NCI-H146 (cell line): ENCODE measurements at regions not wholly inside any gene's neighbourhood (a gene's known extent, or its start where the extent isn't known, plus 50 kb on each side); places are given as distances from the start of the nearest gene placed in this dataset.
"Not testable (repeated sequence)": the region's sequence is repeated elsewhere in the genome, so short reads cannot be mapped to it uniquely, and the experiment has no call there.

Experiments used
- DNase-seq: peaks from one replicate; lab custom pipeline; 2025; lab: John Stamatoyannopoulos, UW

DNA sequence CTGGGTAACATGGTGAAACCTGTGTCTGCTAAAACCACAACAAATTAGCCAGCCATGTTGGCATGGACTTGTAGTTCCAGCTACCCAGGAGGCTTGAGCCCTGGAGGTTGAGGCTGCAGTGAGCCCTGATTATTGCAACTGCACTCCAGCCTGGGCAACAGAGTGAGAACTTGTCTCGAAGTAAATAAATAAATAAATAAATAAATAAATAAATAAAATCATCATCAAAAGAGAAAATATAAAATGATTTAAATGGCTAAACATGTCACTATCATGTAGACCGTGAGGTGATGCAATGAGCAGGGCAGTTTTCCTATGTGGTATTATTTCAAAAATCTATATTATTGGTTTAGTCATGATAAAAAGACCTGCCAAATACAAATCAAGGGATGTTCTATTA is 2074.3 kb downstream of the PCDH9 start:
- DNase-seq, result no peak

DNA sequence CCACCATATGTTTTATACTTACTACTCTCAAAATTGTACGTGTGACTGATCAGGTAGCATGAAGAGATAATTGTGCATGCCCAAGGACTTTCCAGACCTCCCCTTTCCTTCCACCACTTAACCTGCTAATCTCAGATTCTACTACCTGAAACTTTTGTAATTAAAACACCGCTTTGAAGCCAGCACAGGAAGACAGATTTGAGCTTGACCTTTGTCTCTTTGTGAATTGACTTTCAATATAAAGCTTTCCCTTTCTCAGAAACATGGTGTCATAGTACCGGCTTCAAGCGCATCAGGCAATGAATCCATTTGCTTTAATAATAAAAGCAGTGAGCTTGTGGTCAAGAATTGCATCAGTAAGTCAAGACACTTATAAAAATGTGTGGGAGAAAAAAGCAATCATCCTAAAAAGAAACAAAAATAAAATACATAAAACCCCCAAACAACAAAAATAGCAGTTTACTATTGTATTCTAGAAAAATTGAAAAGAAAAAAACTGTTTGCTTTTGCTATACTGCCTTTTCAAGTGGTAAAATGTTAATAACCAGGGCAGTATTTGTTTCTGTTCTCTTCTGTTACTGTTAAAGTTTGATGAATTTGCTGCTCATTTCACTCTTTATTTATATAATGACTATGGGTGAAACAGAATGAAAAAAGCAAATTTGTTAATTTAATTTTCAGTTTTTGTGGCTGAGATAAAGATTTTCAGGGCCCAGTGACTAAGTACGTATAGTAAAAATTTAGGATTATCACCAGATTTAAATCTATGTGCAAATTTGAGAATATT is 2075.3 kb downstream of the PCDH9 start:
- no peak for DNase-seq

DNA sequence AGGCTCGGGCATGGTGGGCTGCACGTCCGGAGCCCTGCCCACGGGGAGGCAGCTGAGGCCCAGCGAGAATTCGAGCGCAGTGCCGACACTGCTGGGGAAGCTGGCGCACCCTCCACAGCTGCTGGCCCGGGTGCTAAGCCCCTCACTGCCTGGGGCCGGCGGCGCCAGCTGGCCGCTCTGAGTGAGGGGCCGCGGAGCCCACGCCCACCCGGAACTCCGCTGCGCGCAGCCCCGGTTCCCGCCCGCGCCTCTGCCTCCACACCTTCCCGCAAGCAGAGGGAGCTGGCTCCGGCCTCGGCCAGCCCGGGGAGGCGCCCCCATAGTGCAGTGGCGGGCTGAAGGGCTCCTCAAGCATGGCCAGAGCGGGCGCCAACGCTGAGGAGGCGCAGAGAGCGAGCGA is 2080.4 kb downstream of the PCDH9 start:
- peak; percentile 51 for DNase-seq

DNA sequence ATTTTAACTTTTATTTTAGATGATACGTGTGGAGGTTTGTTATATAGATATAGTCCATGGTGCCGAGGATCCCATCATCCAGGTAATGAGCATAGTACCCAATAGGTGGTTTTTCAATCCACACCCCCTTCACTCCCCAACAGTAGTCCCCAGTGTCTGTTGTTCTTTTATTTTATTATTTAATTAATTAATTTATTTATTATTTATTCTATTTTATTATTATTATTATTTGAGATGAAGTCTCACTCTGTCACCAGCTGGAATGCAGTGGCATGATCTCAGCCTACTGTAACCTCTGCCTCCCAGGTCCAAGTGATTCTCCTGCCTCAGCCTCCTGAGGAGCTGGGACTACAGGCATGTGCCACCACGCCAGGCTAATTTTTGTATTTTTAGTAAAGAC is 2086.2 kb downstream of the PCDH9 start:
- no peak for DNase-seq

DNA sequence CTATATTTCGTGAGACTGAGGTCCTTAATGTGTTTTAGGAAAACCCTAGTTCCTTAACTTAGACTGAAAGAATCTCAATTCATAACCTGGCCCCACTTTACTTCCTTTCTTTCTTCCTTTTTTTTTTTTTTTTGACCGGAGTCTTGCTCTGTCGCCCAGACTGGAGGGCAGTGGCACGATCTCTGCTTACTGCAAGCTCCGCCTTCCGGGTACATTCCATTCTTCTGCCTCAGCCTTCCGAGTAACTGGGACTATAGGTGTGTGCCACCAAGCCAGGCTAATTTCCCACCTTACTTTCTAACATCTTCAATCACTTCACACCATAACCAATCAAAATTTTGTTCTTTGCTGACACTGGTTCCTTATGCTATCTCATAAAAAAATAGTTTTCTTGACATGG is 2097.0 kb downstream of the PCDH9 start:
- DNase-seq, result no peak

DNA sequence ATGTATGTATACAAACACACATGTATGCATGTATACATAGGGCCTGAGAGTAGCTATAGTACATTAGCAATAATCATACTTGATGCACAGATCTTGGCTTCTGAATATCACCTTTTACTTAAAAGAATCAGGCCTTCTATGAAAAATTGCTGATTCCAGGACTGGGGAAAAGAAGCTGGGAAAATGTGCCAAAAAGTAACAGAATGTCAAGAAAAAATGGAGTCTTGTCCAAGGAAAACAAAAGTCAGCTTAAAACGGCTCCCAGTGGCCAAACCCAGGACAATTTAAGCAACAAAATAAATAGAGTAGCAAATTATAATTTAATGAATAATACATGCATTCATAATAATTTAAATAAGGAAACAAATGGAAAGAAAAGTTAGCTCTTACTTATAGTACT is 2104.9 kb downstream of the PCDH9 start:
- no peak for DNase-seq

DNA sequence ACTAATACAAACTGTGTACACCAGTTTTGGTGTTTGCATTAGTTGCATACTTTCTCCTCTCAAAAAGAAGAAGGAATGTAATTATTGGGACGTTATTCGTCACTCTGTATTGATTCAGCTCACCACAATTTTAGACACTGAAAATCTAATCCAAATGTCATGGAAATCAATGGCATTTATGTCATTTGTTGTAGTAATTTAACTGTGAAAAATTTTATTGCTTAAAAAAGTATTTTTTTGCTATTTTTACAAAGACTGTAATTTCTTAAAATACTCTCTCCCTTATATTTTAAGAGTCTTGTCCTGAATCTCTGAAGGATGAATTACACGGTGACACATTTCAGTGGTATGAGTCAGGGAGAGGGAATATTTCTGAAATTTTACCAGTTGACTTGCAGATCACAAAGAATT is 2117.6 kb downstream of the PCDH9 start:
- no peak for DNase-seq

DNA sequence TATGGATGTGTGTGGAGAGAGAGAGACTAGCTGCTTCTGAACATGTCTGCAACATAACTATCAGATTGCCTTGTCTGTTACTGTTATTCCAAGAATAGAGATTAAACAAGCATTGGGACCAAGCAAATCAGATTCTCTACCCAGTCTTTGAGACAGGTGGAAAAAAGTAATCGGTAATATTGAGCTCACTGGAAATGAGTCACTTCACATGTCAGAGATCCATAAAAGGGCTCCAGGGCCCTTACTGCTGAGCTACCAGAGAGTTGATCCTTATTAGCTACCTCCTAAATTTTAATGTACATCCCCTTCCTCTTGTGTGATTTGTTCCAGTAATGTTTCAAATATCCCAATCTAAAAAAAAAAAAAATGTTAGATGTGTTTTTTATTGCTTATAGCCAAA is 2118.0 kb downstream of the PCDH9 start:
- no peak for DNase-seq

DNA sequence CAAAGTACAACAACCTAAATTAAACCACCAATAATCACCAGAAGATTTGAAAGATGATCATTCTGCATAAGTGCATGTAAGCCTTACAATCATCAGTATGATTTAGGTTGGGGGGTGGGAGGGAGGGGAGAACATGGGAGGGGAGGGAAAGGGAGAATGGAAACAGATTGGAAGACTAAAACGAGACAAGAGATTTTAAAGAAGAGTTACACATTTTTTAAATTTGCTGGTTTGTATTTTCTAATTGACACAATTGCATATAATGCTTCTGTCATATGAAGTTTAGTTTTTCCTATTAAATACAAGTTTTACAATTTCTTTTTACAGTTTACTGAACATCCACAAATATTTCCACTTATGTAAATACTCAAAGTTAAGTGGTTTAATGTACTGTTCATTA is 2118.9 kb downstream of the PCDH9 start:
- DNase-seq, result no peak

DNA sequence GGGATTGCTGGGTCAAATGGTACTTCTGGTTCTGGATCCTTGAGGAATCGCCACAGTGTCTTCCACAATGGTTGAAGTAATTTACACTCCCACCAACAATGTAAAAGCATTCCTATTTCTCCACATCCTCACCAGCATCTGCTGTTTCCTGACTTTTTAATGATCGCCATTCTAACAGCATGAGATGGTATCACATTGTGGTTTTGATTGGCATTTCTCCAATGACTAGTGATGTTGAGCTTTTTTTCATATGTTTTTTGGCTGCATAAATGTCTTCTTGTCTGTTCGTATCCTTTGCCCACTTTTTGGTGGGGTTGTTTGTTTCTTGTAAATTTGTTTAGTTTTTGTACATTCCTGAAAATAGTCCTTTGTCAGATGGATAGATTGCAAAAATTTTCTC is 2125.7 kb downstream of the PCDH9 start:
- not testable (repeated sequence) for DNase-seq

DNA sequence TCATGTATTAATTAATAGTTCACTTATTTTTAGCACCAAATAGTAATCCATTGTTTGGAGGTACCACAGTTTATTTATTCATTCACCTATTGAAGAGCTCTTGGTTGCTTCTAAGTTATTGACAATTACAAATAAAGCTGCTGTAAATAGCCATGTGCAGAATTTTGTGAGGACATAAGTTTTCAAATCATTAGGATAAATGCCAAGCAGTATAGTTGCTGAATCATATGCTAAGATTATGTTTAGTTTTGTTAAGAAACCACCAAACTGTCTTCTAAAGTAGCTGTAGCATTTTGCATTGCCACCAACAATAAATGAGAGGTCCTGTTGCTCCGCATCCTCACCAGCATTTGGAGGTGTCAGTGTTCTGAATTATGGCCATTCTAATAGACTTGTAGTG is 2126.8 kb downstream of the PCDH9 start:
- DNase-seq, result no peak

DNA sequence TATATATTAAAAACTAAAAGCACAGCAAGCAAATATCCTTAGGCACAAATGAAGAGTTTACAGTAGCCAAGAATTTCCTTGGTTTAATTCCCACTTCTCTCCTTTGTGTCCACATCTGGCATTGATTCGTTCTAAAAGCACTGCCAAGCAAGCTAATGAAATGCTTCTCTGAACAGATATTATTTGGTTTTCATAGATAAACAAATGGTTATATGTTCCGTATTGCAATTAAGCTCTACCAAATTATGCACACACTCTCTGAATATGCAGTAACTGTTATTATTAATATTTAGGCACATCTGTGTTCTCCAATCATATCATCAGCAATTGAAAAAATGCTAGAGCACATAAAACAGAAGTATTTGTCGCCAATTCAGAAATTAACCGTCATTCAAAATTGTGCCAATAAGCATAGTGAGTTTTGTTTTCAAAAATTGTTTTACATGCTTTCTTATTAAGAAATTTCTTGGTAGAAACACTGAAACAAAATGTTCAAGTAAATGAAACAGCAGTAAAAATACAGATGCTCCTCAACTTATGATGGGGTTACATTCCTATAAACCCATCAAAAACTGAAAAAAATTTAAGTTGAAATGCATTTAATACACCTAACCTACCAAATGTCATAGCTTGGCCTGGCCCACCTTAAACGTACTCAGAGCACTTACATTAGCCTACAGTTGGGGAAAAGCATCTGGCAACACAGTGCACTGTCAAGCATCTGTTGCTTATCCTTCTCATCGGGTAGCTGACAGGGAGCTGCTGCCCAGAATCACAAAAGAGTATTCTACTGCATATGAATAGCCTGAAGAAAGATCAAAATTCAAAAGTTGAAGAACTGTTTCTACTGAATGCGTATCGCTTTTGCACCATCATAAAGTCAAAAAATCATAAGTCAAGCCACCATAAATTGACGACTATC is 2134.7 kb downstream of the PCDH9 start:
- no peak for DNase-seq

DNA sequence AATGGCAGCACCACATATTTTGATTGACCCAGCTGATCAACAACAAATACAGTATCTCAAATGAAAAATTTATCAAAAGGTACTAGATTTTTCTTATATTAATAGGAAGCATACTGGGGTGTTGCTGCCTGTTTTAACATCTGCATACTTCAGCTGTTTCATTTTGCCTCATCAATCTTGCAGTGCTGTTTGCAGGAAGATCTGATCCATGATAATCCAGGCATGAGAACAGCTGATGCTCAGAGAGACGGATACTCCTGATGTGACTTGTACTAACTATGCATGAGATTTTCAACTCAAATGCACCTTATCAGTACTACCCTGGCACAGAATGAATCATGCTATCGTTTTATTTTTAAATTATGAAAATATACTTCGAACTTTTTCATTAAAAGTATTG is 2136.8 kb downstream of the PCDH9 start:
- no peak for DNase-seq

DNA sequence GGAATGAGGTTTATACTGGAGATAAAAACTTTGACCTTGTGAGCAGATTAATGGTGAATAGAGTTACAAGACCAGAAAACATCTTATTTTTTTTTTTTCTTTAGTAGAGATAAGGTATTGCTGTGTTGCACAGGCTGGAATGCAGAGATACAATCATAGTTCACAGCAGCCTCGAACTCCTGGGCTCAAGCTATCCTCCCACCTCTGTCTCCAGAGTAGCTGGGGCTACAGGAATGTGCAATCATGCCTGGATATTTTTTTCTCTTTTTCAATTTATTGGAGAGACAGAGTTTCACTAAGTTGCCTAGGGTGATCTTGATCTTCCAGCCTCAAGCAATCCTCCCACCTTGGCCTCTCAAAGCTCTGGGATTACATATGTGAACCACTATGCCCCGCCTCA is 2139.1 kb downstream of the PCDH9 start:
- DNase-seq, result no peak

DNA sequence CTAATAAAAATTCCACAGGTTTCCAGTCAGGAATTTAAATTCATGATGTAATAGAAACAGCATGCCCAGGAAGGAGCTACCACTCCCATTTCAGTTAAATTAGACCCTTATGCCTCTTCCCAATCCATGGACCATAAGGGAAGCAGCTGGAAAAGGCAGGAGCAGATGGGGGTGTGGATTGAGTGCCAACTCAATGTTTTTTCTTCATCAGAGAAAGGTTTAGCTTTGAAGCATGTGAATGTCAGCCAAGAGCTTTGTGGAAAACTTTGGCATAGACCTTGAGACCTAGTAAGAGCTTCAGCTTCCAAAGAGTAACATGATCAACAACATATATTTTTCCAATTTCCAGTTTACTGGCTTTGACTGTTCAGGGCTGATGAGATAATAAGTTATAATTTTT is 2139.9 kb downstream of the PCDH9 start:
- no peak for DNase-seq

DNA sequence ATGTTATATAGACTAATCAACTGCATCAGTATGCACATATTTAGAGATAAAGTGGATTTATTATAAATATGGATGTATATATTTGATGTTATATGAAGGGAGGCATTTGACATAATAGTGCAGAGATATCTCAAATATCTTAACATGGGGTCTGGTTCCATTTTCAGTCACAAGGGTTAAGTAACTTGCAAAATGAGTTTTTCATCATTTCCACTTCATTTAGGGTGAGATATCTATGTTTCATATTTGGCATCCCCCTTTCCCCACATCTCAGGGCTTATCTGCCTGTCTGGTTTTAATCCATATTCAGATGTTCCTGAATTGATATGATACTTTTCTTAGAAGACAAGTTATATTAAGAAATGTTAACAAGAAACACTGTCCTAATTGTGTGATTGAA is 2141.2 kb downstream of the PCDH9 start:
- DNase-seq, result no peak

DNA sequence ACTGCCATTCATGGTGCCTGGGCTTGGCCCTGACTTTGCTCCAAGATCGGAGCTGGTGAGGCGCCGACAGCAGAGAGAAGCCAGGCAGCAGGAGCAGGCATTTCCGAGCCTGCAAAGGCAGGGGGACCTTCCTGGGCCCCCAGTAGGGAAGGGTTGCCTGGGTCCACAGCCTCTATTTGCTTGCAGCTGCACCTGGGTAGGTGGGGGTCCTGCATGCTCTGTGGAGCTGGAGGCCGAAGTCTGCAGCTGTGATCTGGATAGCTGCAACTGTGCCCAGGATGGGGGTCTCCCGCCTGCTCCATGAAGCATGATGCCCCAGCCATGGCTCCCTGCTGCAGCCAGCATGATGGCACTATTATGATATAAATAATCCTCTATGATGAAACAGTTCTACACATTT is 2144.2 kb downstream of the PCDH9 start:
- no peak for DNase-seq

DNA sequence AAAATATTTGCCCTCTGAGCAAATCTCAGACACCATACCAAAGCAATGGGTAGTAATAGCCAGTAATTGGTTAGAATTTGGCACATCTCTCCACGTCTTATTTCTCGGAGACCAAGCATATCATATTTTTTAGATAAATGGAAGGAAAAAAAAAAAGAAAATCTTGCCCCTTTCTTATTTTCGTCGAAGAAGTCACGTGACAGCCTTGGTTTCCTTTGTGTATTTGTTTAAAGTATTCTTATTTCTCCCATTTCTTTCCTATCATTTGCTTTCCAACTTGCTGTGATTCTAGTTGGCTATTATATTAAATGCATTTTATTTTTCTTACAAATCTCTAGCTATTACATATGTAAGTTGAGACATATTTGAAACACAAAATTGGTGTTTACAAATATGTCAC is 2155.9 kb downstream of the PCDH9 start:
- no peak for DNase-seq

DNA sequence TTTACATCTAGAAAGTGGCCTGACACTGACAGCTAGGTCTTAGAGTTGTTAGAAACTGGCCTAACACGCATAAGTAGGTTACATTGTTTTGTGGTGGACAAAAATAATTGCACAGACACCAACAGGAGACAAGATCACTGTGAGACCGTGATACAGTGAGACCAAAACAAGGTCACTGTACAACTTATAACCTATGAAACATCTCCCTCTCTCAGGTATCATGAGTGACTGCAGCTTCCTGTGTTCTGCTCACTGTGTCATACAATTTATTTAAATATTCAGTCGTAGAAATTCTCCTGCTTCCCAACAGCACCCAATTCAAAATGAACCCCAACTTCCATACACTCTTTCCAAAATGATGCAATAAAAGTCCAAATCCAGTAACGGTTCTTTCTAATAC is 2165.2 kb downstream of the PCDH9 start:
- peak; percentile 20 for DNase-seq

DNA sequence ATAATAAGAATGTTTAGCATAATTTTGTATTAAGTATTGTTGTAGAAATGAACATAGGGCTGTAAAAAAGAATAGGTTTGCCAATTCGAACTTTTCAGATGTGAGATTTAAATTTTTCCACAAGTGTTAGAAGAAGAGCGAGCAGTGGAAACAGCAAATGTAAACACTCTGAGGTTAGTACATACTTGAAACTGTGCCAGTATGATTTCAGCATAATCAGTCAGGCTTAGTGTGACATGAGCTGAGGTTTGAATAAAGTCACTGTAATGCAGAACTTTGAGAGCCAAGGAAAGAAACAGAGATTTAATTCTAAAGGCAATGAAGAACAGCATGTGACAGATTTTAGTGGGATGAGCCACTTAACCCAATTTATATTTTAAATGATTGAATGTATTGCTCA is 2166.4 kb downstream of the PCDH9 start:
- DNase-seq, result no peak

DNA sequence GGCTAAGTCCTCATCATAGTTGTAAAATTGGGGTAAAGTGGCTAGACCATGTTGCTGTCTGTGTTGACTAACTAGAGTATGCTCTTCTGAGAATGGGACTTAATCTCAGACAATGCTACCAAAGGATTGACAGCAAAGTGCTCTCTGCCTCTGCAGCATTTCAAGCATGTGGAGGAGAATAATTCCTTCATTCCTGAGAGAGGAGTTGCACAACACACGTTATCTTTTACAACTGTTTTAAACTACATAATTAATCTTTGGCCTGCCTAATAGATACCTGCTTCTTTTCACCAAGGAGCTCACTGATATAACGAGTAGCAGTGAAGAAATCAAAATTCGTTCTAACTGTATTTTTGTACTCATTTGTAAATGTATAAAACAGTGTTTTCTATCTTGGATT is 2172.2 kb downstream of the PCDH9 start:
- DNase-seq, result no peak

DNA sequence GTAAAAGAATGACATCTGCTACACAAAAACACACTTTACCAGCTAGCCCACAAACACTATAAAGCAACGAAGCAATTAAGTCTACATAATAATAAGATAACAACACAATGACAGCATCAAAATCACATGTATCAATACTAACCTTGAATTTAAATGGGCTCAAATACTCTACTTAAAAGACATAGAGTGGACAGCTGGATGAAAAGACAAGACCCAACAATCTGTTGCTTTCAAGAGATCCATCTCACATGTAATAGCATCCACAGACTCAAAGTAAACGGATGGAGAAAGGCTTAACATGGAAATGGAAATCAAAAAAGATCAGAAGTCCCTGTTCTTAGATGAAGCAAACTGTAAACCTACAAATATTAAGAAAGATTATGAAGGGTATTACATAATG is 2175.9 kb downstream of the PCDH9 start:
- no peak for DNase-seq

DNA sequence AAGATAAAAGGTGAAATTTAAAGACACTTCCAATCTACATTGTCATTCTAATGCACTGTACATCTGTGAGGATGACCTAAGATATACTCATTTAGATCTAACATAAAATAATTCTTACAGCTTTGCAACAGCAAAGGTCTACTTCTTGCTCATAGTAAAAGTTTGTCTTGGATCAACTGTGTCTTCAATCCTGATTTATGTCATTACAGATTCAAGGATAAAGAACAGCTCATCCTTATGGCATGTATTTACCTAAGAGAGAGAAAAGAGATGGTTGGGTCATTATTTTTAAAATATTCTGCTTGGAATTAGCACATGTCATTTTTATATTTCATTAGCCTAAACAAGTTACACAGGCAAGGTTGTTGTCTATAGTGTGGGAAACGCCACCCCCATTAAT is 2193.1 kb downstream of the PCDH9 start:
- DNase-seq, result no peak
